ENCODE measurements at regions not wholly inside any gene's neighbourhood (a gene's known extent, or its start where the extent isn't known, plus 50 kb on each side); places are given as distances from the start of the nearest gene placed in this dataset.

DNA sequence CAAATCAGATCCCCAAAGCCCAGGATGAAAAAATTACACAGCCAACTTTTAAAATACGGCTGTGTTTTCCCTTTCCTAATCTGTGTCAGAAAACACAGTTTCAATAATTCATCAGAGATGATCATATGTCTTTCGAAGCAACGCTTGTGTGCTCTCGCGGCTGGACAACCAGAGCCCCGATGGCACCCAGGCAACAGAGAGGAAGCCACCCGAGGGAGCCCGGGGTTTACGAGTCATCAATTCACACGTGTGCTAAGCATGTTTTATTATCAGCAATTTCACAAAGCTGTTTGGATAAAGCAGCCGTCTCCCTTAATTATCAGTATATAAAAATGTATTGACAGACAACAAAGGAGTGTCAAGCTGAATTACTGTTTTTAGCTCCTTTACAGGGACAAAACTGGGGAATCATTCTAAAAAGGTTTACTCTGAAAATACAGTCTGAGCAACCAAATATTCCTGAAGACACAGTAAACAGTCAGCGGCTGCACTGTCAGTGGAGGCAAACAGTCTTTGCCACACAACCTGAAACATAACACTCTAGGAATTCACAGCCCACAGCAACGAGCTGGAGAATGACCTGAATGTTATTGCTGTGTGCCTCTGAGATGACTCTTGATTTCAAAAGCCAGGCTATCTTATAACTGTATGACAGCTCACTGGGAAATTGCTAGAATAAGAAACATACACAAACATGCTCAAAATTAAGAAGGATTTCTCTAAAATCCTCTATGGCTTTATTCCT, 201.0 kb downstream of the SIPA1L2 start:
- intact Hi-C loops (cut with micrococcal nuclease; ENCODE audit: unreplicated experiment) = no loop called here
- ChIA-PET CTCF (no interaction called here), POLR2A (no interaction called here)
- no peaks in the 10 kb centered on the region for H3K9me3 Mint-ChIP-seq (ENCODE audit: unreplicated experiment)
- BruUV-seq (replicated peaks) = no TSS peak
- Histone ChIP-seq H3K9me3 (no peaks in the 10 kb centered on the region), H3K4me1 (no peaks in the 10 kb centered on the region), H3K36me3 (ENCODE audit: control insufficient read depth, insufficient read depth, low read length) (no peaks in the 10 kb centered on the region), H3K27me3 (replicated peaks; ENCODE audit: control insufficient read depth, insufficient read depth, low read length) (no peaks in the 10 kb centered on the region), H3K4me3 (ENCODE audit: low read depth, low read length) (no peak overlapping the region)
- TF ChIP-seq, protein P1, sequence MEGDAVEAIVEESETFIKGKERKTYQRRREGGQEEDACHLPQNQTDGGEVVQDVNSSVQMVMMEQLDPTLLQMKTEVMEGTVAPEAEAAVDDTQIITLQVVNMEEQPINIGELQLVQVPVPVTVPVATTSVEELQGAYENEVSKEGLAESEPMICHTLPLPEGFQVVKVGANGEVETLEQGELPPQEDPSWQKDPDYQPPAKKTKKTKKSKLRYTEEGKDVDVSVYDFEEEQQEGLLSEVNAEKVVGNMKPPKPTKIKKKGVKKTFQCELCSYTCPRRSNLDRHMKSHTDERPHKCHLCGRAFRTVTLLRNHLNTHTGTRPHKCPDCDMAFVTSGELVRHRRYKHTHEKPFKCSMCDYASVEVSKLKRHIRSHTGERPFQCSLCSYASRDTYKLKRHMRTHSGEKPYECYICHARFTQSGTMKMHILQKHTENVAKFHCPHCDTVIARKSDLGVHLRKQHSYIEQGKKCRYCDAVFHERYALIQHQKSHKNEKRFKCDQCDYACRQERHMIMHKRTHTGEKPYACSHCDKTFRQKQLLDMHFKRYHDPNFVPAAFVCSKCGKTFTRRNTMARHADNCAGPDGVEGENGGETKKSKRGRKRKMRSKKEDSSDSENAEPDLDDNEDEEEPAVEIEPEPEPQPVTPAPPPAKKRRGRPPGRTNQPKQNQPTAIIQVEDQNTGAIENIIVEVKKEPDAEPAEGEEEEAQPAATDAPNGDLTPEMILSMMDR (IDR thresholded peaks at IDR 0.05; ENCODE audit: insufficient read depth in 1 of 2, low read depth in 1 of 2, low read length in 1 of 2, severe bottlenecking in 1 of 2, unreplicated experiment in 1 of 2) = no peak
- no peak overlapping the region for H3K27ac Mint-ChIP-seq (ENCODE audit: unreplicated experiment)
- H3K27me3 Mint-ChIP-seq (ENCODE audit: insufficient read depth, unreplicated experiment) = no peaks in the 10 kb centered on the region
- DNase-seq = no peak
- H3K36me3 Mint-ChIP-seq (ENCODE audit: insufficient read depth, unreplicated experiment) = peaks cover 4% of the 10 kb centered on the region
- H3K4me1 Mint-ChIP-seq (ENCODE audit: low read depth, unreplicated experiment) = no peaks in the 10 kb centered on the region
- H3K4me3 Mint-ChIP-seq (ENCODE audit: unreplicated experiment) = no peak overlapping the region

DNA sequence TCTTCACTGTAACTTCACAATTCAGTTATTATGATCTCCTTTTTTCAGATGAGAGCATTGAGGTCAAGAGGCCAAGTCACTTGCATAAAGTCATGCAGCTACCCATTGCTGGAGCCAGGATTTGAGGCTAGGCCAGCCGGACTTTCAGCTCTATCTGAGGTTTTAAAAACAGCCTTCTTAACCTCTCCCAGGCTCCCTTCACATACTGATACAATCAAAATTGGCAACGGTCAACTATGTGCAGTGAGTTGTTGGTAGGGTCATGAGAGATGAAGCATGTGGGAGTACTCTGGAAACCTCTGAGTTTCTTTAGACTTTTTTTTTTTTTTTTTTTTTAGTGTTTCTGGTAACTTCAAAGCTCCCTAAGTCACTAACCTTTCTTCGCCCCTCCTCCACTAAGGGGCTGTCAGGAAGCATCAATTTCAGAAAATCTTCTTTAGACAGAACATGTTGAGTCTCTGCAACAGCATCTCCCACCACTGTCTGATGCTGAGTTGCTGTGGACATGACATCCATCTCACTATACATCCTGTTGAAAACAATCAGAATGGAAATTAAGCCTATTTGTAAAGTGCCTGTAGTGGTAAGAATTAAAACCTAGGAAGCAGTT, 201.8 kb downstream of the SIPA1L2 start:
- CTCF ChIA-PET = no interaction called here
- H3K27me3 ChIP-seq (replicated peaks; ENCODE audit: control insufficient read depth, insufficient read depth, low read length) = no peaks in the 10 kb centered on the region
- no peaks in the 10 kb centered on the region for H3K27me3 Mint-ChIP-seq (ENCODE audit: insufficient read depth, unreplicated experiment)
- no peak overlapping the region for H3K4me3 Mint-ChIP-seq (ENCODE audit: unreplicated experiment)
- H3K27ac Mint-ChIP-seq (ENCODE audit: unreplicated experiment) = no peak overlapping the region
- H3K9me3 Mint-ChIP-seq (ENCODE audit: unreplicated experiment) = no peaks in the 10 kb centered on the region
- intact Hi-C loops (cut with micrococcal nuclease; ENCODE audit: unreplicated experiment) = no loop called here
- no peak for DNase-seq
- H3K9me3 ChIP-seq = no peaks in the 10 kb centered on the region
- H3K36me3 ChIP-seq (ENCODE audit: control insufficient read depth, insufficient read depth, low read length) = no peaks in the 10 kb centered on the region
- no peaks in the 10 kb centered on the region for H3K4me1 Mint-ChIP-seq (ENCODE audit: low read depth, unreplicated experiment)
- H3K4me1 ChIP-seq = no peaks in the 10 kb centered on the region
- POLR2A ChIA-PET = no interaction called here
- TF ChIP-seq, protein P1 (IDR thresholded peaks at IDR 0.05; ENCODE audit: insufficient read depth in 1 of 2, low read depth in 1 of 2, low read length in 1 of 2, severe bottlenecking in 1 of 2, unreplicated experiment in 1 of 2) = no peak
- no peak overlapping the region for H3K4me3 ChIP-seq (ENCODE audit: low read depth, low read length)
- no TSS peak for BruUV-seq (replicated peaks)
- peaks cover 11% of the 10 kb centered on the region for H3K36me3 Mint-ChIP-seq (ENCODE audit: insufficient read depth, unreplicated experiment)

DNA sequence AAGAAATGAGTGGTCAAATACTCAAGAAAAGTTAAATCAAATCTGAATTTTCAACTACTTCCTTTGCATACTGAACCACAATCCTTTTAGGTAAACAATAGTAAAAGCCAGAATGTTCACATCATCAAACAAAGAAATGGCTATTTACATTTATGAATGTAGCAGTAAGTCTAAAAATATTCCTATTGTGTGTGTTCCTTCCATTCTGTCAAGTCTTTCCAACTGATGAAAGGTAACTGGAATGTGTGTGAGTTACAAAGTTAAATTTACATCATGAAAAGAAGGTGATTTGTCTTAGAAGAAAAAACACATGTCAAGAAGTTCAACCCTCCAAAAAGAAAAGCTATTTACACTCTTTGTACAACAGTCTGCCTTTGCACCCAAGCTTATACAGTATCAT, 203.1 kb downstream of the SIPA1L2 start:
- H3K4me3 Mint-ChIP-seq (ENCODE audit: unreplicated experiment) = no peak overlapping the region
- Histone ChIP-seq H3K4me3 (ENCODE audit: low read depth, low read length) (no peak overlapping the region), H3K4me1 (no peaks in the 10 kb centered on the region), H3K9me3 (no peaks in the 10 kb centered on the region), H3K36me3 (ENCODE audit: control insufficient read depth, insufficient read depth, low read length) (no peaks in the 10 kb centered on the region), H3K27me3 (replicated peaks; ENCODE audit: control insufficient read depth, insufficient read depth, low read length) (no peaks in the 10 kb centered on the region)
- H3K36me3 Mint-ChIP-seq (ENCODE audit: insufficient read depth, unreplicated experiment) = peaks cover 20% of the 10 kb centered on the region
- intact Hi-C loops (cut with micrococcal nuclease; ENCODE audit: unreplicated experiment) = no loop called here
- no TSS peak for BruUV-seq (replicated peaks)
- no peak for DNase-seq
- no peaks in the 10 kb centered on the region for H3K27me3 Mint-ChIP-seq (ENCODE audit: insufficient read depth, unreplicated experiment)
- H3K27ac Mint-ChIP-seq (ENCODE audit: unreplicated experiment) = no peak overlapping the region
- H3K4me1 Mint-ChIP-seq (ENCODE audit: low read depth, unreplicated experiment) = no peaks in the 10 kb centered on the region
- POLR2A ChIA-PET = no interaction called here
- TF ChIP-seq, protein P1 (IDR thresholded peaks at IDR 0.05; ENCODE audit: insufficient read depth in 1 of 2, low read depth in 1 of 2, low read length in 1 of 2, severe bottlenecking in 1 of 2, unreplicated experiment in 1 of 2) = no peak
- CTCF ChIA-PET = no interaction called here
- H3K9me3 Mint-ChIP-seq (ENCODE audit: unreplicated experiment) = no peaks in the 10 kb centered on the region
